NCI-H1436 treated with DMSO at 0.1 percent for 48 hours (cell line): ENCODE measurements at regions not wholly inside any gene's neighbourhood (a gene's known extent, or its start where the extent isn't known, plus 50 kb on each side); places are given as distances from the start of the nearest gene placed in this dataset.

Experiments used
- DNase-seq: peaks from one replicate; lab custom pipeline; 2025; lab: John Stamatoyannopoulos, UW

DNA sequence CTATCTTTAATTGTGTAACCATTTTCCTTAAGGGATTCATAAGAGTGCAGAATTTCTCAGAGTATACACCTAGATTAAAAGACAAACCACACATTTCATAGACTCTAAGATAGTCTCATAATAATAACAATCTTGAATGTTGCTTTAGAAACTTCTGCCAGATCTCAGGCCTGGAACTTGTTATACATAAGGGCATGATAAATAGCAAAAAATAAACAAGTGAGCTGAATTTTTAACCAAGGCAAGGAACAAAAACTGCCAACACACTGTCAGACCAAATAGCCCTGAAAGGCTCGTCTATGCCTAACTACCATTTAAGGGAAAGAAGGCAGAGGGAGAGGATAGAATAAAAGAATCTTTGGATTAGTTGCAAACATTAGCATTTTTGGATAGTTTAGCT lies 65.8 kb upstream of the SEMA3C start:
- DNase-seq = no peak

DNA sequence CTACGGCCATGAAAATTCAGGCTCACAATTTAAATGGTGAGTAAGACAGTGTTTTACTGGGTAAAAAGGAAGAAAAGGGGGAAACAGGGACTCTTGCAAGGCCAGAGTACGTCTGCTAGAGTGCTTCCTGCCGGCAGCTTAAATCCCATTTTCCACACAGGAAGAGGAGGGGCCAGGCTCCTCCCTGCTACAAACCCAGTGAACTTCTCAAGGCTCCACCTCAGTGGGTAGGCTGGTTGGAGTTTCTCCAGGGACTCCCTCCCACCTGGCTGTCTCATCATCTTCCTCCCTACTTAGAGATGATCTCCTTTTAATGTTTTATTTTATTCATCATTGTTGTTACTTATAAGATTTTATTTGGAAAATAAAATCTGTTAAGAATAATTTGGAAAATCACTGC lies 62.6 kb upstream of the SEMA3C start:
- no peak for DNase-seq

DNA sequence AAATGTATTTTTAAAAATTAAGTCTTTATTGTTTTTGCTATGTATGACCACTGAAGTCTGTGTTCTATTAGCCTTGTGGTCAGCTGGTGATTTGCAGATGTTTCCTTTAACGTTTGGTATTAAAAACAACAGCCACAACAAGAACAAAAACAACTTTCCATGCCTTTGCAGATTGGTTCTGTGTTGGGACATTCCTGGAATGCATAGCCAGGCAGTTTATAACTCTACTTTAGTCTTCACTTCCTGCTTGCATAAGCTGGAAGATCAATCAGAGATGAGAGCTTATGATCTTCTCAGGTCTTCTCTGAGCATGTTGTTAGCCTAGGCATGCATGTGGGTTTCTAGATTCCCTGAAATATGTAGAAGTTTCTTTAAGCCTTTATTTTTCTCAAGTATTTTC lies 58.9 kb upstream of the SEMA3C start:
- no peak for DNase-seq

DNA sequence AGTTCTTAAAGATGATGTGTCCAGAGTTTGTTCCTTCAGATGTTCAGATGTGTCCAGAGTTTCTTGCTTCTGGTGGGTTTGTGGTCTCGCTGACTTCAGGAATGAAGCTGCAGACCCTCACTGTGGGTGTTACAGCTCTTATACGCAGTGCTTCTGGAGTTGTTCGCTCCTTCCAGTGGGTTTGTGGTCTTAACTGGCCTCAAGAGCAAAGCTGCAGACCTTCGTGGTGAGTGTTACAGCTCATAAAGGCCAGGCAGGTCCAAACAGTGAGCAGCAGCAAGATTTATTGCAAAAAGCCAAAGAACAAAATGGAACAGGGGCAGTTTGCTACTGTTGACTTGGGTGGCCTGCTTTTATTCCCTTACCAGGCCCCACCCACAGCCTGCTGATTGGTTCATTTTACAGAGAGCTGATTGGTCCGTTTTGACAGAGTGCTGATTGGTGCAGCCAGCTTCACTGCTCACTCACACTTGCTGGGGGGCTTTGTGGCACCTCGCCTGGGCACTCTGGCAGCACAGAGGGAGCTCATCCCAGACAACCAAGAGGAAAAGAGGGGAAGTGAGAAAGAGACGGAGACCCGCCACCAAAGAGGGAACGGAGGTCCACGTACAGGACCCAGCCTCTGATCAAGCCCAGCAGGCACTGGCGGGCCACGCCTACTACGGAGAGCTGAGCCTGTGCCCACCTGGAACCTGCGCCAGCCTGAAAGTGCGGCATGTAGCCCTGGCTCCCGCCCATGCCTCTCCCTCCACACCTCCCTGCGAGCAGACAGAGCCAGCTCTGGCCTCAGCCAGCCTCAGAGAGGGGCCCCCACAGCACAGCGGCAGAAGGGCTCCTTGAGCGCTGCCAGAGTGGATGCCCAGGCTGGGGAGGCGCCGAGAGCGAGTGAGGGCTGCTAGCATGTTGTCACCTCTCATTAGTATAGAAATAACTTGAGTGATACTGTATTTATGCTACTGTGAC lies 55.8 kb upstream of the SEMA3C start:
- no peak for DNase-seq

DNA sequence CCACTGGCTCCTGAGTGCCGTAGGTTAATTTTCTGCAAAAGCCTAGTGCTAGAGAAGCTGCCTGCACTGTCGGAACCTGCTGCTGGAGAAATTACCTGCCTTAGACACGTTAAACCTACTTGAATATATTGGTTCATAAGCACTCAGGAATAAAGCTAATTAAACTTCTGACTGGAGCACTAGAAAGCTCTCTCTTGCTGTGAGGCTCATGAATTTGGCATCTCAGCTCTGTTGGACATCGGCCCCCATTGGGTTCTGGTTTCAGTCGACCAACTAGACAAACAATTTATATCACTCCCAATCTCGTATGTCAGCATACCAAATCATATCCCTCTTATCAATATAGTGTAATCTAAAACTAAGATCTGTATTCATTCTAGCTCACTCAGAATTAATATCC lies 52.4 kb upstream of the SEMA3C start:
- DNase-seq = no peak
